ENCODE measurements at regions not wholly inside any gene's neighbourhood (a gene's known extent, or its start where the extent isn't known, plus 50 kb on each side); places are given as distances from the start of the nearest gene placed in this dataset.
"Not testable (repeated sequence)": the region's sequence is repeated elsewhere in the genome, so short reads cannot be mapped to it uniquely, and the experiment has no call there.

DNA sequence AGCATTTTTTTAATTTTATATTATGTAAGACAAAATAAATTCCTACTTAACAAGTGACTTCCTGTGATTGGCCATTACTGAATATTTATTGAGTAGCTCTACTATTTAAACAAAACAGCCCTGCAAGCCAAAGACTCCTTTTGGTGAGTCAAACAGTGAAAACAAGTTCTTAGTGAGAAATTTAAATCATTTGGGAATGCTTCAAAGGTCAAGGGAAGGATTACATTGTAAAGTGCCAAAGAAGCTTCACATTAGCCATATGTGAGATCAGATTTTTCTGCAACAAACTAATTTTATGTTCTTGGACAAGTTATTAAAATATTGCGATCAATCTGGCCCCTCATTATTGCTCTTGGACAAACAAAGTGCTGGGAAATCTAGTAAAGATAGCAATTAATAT is 795.4 kb upstream of the MGAT4C start:
- no peak for DNase-seq

DNA sequence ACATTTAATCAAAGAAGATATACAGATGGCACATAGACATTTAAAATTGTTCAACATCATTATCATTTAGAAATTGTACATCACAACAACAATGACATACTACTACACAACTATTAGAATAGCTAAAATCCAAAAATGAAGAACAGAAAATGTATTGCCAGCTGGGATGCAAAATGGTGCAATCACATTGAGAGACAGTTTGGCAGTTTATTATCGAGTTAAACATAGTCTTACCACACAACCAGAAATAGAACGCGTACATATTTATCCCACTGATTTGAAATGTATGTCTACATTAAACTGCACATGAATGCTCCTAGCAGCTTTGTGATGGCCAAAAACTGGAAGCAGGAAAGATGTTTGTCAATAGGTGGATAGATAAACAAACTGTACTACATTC is 791.5 kb upstream of the MGAT4C start:
- no peak for DNase-seq

DNA sequence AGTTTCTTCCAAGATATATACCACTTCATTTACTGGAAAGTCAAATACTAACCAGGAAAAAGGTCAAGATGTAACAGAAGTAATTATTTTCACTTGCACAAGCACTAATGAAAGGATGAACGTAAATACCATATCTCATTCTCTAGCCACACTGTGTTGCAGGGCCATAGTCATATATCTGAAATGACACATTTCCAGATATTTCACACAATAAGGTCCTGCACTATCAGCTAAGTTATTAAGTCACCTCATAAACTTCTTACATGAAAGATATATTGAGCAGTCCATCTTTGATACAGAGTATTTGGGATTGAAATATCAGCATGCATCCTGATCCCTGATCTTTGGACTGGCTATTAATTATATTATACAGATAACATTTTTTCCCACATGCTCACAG is 783.3 kb upstream of the MGAT4C start:
- no peak for DNase-seq

DNA sequence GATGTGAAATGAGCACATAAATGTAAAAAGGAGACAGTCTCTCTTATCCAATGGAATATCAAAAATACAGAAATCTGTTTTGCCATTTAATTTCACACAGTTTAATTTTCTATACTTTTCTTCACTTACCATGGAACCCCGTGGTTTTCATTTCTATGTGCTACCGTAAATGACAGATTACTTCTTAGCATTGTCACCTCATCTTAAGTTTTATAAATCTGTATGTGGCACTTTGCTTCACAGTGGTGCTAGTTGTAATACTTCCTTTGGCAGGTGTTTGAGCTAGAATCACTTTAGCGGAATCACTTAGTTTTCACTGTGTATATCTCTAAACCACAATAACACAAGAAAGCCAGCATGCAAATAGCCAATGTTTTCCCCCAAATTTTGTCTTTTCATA is 781.9 kb upstream of the MGAT4C start:
- no peak for DNase-seq

DNA sequence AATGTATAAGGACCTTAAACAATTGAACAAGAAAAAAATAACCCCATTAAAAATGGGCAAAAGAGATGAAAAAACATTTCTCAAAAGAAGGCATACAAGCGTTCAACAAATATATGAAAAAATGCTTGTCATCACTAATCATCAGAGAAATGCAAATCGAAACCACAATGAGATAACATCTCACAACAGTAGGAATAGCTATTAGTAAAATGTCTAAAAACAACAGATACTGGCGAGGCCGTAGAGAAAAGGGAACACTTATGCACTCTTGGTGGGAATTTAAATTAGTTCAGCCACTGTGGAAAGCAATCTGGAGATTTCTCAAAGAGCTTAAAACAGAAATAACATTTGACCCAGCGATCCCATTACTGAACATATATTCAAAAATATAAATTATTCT is 769.8 kb upstream of the MGAT4C start:
- no peak for DNase-seq

DNA sequence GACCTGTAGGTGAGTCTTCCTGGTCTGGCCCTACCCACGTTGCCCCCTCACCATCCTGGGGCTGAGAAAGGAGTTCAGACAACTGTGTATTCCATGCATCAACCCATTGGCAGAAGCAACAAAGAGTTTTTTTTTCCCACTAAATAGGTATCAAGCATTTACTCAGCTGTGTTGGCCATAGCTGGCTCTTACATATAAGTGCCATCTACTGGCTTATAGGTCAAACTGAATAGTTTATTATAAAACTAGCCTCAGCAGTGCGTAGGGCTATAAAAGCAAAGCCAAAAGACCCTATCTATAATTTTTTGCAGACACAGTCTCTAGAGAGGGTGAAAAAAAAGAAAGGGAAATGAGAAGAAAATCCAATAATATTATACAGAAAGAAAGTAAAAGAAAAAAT is 765.2 kb upstream of the MGAT4C start:
- no peak for DNase-seq

DNA sequence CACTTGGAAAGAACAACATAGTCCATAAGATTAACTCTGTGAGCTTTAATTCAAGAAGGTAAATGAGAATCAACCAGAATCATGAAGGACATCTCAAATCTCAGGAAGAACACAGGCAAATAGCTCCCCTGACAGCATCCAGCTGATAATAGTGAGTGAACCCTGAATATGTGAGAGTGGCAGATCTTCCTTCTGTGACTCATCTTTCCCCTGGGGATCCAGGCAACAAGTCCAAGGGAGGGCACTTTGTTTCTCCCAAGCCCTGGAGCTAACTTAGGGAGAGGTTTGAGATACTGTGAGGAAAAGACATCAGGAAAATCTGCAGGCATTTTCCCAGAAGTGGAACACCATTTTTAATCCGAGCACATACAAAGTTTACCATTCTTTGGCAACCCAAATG is 763.9 kb upstream of the MGAT4C start:
- no peak for DNase-seq

DNA sequence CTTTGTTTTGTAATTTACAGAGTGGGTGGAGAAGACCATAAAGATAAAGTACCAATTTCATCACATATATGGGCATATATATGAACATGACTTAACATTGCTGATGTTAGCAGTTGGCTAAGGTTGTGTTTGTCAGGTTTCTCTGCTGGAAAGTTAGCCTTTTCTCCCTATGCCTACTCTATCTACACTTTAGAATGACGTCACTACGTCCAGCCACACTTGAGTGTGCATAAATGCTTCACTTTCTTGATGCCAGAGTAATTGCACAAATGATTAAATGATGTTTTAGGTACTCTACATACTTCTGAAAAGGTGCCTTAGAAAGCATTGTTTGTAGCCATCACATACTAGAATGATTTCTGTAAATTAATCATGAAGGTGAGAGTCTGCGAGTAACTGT is 759.2 kb upstream of the MGAT4C start:
- no peak for DNase-seq

DNA sequence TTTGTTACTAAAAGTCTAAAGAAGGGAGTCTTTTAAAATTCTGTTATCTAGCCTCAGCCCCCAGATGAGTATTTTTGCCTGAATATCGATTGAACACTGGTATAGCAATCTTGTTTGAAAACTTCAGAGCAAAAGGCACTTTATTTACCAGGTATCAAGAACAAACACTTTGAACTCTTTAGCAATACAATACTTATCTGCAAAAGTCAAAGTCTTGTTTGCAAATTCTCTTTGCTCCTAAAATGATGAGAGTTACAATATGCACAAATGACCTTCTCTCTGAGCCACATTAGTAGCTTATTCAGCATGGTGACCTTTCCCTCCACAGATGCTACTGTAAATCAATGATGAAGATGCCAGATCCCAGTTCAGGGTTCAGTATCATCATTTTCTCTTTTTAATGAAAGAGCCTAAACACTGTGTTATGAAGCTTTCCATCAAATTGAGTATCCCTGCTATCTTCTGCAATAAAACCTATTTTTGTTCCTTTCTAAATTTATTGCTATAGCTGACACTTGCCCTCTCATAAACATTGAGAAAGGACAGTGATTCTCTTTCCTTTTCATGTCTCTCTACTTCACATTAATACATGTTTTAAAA is 752.7 kb upstream of the MGAT4C start:
- DNase-seq, result no peak

DNA sequence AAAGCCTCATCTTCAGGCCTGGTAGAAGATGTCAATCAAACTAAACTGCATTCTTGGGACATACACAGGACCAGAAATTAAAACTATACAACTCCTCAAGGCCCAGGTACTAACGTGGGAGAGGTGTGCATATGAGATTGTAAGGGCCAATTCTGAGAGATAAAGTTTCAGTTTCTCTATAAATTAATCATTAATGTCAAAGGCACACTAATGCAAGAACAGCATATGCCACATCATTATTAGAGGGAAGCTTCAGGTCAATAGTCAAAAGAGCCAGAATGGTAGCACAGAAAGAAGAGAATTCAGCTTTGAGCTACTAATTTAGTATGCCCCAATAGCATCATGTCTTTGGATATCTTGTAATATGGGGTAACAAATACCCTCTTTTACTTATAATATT is 744.9 kb upstream of the MGAT4C start:
- DNase-seq, result no peak

DNA sequence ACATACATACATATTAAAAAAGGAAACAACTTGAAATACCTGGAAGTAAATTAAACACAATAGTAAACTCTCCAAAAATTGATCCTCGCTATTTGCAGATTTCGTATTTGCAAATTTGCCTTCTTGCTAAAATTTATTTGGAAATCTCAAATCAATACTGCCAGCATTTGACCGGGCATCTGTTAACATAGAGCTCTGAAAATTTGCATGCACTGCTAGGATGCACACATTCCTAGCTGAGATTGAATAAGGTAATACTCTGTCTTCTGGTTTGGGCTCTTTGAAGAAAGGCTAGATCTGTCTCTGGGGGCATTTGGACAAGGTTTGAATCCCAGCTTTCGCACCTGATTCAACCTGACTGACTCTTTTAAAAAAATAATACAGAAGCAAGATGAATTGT is 729.1 kb upstream of the MGAT4C start:
- no peak for DNase-seq

DNA sequence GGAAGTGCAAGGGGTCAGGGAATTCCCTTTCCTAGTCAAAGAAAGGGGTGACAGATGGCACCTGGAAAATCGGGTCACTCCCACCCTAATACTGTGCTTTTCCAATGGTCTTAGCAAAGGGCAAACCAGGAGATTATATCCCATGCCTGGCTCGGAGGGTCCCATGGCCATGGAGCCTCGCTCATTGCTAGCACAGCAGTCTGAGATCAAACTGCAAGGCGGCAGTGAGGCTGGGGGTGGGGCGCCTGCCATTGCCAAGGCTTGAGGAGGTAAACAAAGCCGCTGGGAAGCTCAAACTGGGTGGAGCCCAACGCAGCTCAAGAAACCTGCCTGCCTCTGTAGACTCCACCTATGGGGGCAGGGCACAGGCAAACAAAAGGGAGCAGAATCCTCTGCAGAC is 714.4 kb upstream of the MGAT4C start:
- DNase-seq, result not testable (repeated sequence)

DNA sequence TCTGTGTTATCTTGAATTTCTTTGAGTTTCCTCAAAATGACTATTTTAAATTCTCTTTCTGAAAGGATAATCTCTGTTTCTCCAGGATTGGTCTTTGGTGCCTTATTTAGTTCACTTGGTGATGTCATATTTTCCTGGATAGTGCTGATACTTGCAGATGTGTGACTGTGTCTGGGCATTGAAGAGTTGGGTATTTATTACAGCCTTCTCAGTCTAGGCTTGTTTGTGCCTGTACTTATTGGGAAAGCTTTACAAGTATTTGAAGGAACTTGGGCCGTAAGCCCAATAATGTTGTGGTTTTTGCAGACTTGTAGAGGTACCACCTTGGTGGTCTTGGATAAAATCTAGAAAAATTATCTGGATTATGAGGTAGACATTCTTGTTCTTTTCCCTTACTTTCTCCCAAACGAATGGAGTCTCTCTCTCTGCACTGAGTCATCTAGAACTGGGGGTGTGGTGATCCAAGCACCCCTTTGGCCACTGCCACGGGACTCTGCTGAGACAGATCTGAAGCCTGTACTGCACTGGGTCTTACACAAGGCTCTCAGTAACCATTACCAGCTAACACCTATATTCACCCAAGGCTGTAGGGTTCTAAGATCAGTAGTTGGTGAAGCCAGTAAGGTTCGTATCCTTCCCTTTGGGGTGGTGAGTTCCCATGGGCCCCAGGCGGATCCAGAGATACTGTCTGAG is 703.7 kb upstream of the MGAT4C start:
- no peak for DNase-seq

DNA sequence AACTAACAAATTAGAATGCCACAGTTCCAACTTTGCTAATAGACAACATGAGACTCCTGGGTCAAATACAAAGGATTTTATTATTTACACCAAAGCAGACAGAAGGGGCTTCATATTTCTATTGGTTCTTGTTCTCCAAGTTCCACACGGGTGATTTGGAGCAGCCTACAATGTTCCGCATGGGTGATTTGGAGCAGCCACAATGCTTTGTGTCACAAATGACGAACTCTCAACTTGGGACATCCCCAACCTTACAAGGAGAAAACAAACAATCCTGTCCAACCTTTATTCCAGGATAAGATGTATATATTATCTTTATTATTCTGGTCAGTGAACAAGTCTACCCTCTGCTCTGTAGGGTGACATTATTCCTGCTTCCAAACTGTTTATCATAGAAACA is 694.3 kb upstream of the MGAT4C start:
- no peak for DNase-seq

DNA sequence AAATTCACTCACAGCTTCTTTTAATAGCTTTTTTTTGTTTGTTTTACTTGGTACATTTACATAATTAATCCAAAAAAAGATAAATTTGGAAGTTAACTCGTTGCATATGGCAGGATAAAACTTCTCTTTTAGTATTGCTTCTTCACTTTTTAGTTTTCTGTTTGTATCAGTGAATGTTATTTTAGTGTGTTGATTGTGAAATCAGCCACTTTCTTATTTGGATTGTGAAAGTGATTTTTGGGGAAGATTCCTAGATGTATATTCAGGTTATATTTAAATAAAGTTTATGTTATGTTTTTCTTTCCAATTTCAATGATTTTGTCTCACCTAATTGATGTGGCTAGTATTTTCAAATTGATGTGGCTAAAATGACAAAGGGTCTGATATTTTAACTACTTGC is 693.9 kb upstream of the MGAT4C start:
- DNase-seq, result no peak

DNA sequence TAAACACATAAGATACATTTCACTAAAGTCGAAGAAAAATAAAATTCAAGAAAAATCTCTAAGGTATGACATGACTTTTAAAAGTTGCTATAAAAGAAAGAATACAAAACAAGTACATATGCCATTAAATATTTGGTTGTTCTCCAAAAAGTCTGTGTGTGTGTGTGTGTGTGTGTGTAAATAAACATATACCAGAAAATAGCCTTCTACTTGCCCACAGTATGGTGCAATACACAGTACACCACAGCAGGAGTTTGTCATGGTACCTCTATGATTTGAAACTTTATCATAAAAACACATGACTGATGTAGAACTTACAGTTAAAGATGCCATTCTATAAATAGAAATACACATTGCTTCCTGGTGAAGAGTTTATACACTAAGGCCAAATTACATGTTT is 692.7 kb upstream of the MGAT4C start:
- no peak for DNase-seq

DNA sequence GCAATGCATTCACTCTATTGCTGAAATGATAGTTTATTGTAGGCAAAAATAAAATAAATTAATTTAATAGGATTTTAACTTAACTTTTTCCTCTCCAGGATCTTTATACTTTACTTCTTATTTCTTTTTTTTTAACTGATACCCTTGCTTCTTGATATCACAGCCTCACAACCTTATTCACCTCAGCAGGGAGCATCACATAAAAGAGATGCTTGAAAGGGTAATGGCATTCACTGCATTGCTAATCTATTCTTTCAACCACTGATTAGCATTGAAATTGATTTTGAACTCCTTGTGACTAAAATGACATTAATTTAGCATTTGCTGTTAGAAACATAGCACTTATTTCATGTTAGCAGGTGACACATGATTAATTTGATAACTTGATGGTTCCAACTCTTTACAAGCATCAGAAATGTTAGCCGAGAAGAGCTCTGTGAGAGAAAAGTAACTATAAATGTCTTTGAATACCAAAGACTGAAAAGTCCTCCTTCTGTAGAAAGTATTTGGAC is 689.5 kb upstream of the MGAT4C start:
- no peak for DNase-seq

DNA sequence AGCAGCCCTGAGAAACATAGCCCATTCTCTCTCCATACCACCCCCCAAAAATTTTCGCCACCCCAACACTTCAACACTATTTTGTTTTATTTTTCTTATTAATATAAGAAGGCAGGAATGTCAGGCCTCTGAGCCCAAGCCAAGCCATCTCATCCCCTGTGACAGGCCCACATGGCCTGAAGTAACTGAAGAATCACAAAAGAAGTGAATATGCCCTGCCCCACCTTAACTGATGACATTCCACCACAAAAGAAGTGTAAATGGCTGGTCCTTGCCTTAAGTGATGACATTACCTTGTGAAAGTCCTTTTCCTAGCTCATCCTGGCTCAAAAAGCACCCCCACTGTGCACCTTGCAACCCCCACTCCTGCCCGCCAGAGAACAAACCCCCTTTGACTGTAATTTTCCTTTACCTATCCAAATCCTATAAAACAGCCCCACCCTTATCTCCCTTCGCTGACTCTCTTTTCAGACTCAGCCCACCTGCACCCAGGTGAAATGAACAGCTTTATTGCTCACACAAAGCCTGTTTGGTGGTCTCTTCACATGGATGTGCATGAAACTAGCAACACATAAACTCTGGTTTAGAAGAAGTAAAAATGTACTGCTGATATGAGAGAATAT is 688.1 kb upstream of the MGAT4C start:
- DNase-seq, result not testable (repeated sequence)

DNA sequence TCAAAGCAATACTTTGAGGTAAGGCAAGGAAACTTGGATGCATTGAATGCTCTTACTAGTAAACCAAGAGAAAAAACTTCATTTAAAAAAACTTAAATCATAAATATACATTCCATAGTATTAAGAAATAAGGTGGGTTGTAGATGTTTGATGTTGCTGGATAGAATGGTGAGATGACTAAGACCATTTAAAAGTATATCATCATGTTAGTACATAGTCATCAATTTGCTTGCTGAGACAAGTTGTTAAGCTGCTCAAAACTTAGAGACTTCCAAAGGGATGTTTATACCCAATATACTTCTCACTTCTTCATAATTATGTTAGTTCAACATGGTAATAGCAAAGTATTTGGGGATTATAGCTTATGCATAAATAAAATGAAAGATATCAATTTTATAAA is 675.5 kb upstream of the MGAT4C start:
- no peak for DNase-seq

DNA sequence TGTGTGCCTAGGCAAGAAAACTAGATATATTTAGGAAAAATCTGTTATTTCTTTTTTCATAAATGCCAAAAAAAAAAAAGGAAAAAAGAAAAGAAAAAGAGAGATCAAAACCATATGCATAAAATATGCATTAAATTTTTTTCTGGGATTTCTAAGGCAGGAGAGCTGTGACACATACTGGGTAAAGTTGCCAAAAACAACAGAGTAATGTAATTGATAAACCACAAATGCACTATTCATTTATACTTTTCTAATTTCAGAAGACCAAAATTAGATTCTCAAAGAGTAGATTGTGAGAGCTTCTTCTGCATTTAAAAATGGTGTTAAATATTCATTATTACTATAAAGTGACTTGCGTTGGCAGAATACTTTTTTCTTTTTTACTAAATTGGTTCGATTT is 673.8 kb upstream of the MGAT4C start:
- no peak for DNase-seq

DNA sequence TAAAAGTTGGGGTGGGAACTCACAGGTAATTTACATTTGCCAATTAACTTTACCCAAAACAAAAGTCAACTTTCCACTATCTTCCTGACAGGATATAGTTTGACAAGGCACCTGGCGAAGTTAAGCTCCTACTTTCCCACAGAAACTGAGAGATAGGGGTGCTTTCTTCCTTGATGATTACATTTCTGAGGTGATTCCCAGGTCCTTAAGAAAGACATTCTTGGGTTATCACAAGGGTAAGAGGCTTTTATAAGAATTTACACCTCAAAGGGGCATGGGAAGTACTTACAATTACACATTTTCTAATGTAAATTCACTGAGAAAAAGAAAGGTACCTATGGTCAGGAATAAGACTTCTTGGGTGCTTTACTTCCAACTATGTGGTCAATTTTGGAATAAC is 660.9 kb upstream of the MGAT4C start:
- DNase-seq, result no peak

DNA sequence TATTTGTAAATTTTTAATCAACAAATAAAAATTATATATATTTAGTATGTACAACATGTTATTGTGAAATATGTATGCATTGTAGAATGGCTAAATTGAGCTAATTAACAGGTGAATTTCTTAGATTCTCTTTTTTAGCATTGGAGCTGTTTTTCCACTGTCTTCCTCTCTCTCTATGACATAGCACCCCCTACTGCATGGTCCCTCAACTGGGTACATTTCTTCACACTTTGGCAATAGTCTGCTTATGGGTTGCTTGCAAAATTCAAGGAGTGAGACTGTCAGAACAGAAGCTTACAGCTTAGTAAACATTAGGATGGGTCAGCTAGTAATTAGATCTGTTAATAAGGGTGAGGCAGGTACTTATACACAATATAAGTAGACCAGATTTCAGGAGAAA is 658.5 kb upstream of the MGAT4C start:
- DNase-seq, result no peak

DNA sequence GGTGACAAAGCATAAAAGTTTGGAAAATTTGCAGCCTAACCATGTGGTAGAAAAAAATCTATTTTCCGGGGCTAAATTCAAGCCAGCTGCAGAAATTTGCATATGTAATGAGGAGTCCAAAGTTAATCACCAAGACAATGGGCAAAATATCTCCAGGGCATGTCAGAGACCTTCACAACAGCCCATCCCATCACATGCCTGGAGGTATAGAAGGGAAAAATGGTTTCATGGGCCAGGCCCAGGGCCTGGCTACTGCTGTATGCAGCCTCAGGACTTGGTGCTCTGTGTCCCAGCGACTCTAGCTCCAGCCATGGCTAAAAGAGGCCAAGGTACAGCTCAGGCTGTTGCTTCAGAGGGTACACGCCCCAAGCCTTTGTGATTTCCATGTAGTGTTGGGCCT is 655.8 kb upstream of the MGAT4C start:
- no peak for DNase-seq

DNA sequence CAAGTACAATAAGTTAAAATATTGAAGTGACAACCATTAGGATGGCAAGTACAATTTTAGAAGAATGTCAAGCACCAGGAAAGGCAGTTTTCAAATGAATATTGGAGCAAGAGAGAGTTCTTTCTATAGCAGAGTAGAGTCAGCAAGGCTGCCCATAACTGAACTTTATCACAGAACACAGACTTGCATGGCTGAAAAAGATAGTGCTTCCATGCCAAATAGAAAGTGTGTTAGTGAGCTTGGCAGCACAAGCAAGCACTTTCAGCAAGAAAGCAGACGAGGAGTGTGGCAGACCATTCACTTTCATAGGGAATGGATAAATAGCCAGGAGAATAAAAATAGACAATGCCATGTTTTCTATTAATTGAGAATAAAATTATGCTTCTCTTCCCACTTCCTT is 647.0 kb upstream of the MGAT4C start:
- DNase-seq, result no peak

DNA sequence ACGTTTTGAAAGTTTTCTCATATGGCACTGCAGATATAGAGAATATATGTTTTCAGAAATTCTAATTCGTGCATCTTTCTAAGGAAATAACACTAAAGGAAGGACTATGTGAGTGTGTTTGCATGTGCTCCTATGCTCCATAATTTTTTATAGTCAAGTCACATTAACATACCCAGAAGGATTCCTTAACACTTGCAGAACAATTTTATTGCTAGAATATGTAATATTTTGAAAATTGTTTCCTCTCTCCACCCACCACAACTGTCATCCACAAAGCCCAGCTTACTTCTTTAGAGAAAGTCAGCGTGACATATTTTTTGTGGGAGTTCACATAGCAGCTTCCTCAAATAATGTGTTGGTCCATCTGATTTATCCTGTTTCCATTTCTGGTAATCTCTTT is 604.6 kb upstream of the MGAT4C start:
- DNase-seq, result no peak

Measured in suppressor macrophage treated with lipopolysaccharide for 4 hours (primary cell).